Renal pelvis (tissue), 1 donor: ENCODE measurements at regions not wholly inside any gene's neighbourhood (a gene's known extent, or its start where the extent isn't known, plus 50 kb on each side); places are given as distances from the start of the nearest gene placed in this dataset.

Experiments used
- DNase-seq: peaks from one replicate; pipeline ENCODE4 v3.0.0-alpha.2; 2013

DNA sequence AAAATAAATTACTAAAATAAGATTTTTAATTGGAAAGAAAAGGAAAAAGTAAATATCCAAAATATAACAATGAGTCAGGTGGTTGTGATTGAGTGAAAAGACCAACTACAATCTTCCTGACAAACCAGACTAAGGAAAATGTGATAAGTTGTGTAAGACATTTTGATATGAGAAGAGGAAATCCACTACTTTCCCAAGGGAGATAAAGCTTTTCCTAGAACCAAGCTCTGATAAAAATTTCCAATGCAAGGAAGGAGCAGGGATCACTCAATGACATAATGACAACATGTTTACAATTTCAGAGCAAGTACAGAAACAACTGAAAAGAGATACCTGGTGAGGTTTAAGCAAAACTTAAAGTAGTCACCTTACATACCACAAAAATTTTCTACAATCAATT is 305.1 kb upstream of the RASGEF1B start:
- DNase-seq, result no peak

DNA sequence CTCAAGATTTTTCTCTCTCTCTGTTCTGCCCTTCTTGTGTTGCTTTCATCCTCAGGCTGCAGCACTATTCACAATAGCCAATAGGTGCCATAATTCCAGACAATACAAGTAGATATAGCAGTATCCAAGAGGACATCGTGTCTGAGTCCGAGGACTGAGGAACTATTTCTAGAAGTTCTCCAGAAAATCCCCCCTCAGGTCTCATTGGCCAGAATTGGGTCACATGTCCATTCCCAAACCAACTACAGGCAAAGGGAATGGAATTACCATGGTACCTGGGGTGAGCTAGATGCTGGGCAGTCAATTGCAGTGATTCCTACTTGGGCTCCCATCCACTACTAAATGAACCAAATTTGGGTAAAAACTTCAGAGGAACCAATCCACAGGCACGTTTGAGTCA is 301.9 kb upstream of the RASGEF1B start:
- DNase-seq, result no peak

DNA sequence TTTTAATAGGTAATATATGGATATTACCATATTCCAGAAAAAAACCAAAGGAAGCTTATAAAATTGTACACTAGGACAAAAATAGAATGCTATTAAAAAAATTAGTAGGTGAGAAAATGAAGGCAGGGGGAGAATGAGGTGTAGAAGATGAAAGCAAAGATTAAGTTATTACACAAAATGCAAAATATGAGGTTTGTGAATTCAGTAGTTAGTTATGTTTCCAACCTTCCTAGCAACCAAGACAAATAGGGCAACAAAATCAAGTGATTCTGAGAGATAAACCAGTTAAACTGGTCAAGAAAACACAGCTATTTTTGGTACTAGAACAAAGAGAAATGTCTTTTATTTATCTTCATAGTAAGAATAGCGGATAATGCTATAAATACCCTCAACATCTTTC is 300.0 kb upstream of the RASGEF1B start:
- DNase-seq, result no peak

DNA sequence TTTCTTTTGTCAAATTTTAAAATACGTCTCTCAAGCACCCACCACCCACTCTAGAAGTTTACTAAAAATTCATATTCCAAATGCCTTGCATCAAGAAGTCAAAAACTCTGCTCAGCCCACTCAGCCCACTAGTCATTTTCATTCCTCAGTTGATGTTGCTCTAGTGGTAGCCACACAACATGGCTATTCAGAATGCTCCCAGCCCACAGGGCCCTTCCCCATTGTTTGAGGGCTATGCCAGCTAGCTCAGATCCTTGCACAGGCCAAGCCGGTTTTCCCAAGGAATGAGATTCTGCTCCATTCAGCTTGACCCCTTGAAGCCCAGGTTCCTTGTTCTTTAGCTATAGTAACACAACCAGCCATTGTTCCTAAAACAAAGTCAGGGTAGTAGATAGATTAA is 297.5 kb upstream of the RASGEF1B start:
- no peak for DNase-seq

DNA sequence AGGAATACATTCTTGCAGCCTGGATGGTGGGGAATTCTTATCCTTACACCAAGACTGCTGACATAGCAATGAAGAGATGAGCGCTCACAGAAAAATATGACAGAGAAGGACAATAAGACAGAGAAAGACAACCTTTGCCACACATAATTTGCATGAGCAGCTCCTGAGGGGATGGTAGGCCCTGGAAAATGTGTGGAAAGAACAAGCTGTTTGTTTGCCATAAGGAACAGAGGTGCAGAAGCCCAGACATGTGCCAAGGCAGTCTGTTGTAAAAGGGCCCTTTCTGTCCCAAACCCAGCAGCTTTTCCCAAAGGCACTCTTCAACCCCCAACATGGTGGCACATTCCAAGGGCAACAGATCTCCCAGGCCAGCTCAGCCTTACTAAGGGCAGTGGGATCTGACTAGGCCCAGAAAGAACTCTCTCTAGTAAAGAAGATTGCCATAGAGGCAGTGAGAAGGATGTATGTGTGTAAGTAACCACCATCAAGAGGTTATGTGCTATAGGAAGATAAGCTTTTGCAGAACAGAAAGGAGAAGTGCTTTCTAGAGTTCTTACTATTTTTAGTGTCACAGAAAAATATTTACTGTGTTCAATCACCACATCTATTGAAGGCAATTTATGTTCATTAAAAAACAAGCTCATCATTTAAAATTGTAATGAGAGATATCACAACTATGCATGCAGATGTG is 287.0 kb upstream of the RASGEF1B start:
- DNase-seq, result no peak

DNA sequence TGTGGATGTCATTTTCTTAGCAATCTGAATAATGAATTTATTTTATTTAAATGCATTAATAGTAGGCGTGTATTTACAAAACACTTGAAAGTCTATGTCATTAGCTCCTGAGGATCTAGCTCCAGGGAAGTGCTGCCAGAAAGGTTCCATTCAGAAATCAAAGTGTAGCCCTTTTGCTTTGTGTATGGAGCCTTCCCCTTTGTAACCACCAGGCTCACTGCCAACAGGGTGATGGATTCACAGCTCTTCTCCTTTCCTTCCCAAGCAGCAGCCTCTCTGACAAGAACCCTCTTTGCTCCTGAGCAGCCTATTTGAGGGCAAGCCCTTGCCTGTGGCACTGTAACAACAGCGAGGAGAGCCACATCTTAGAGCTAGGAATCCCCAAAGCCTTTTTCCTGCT is 286.0 kb upstream of the RASGEF1B start:
- no peak for DNase-seq

DNA sequence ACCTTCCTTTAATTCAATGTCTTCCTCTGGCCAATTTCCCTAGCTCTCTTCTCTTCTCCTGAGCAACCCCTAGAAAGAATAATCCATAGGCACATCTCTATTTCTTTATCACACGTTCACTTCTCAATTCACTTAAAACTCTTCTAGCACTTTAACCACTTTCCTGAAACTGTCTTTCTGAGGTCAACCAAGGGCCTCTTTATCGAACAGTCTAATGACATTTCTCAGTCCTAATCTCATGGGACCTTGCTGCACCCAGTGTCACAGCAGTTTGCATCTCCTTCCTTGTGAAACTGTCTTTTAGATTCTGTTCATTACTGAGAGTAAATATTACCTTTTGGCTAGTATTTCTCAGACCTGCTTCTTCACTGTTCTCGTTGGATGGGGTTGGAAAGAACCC is 285.3 kb upstream of the RASGEF1B start:
- no peak for DNase-seq

DNA sequence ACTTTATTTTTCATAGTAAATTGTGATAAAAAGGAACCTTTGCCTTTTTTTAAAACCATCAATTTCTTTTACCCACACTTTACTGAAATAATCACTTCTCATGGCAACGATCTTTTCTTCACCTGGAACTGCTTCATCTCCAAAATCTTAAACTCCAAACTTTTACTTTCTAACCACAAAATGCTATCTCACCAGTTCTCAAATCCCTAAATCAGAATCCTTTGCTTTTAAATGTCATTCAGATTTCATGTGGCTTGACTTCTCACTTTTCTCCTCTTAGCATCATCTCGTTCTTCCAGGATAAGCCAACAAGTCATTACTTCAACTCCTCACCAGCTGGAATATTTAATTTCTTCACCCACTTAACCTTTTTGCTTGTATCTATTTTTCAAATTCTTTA is 284.3 kb upstream of the RASGEF1B start:
- no peak for DNase-seq

DNA sequence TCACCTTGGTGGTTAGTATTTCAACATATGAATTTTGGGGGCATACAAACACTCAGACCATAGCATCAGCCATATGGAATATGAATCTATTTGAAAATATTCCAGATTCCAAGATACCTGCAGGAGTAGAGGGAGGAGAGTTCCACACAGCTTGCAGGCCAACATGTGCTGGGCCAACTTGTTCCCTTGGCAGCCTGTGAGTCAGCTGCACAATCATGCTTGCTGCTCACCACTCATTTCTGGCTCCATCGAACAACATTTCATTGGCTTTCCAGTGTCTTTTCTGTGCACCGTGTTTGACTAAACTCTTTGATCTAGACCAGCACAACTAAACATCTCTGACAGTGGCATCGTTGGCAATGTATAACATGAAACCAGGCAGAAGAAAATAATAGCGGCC is 282.5 kb upstream of the RASGEF1B start:
- no peak for DNase-seq

DNA sequence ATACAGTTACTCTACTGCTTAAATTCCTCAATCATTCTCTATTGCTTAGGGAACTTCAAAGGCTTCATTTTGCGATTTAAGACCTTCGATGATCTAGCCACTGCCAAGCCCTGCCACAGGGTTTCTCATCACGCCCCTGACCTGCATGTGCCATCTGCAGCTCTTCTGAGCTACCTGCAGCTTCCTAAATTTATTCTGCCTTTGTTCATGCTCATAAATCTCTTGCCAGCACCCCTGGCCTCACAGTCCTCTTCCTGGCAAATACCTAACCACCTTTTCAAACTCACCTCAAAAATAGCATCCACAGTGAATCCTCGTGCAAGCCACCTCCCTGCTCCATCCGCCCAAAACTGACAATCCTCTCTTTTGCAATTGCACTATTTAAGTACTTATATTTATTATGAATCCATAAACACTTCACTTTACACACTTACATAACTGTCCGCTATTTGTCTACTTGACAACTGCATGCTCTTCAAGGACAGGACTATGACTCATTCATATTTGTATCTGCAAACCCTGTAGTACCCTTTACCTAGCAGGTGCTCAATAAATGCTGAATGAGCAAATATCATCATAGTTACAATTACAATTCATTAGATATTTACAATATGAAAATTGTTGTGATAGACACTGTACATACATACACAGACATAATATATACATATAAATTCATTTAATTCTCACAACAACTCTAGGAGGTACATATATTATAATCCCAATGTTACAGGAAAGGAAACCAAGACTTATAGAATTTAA is 280.0 kb upstream of the RASGEF1B start:
- no peak for DNase-seq

DNA sequence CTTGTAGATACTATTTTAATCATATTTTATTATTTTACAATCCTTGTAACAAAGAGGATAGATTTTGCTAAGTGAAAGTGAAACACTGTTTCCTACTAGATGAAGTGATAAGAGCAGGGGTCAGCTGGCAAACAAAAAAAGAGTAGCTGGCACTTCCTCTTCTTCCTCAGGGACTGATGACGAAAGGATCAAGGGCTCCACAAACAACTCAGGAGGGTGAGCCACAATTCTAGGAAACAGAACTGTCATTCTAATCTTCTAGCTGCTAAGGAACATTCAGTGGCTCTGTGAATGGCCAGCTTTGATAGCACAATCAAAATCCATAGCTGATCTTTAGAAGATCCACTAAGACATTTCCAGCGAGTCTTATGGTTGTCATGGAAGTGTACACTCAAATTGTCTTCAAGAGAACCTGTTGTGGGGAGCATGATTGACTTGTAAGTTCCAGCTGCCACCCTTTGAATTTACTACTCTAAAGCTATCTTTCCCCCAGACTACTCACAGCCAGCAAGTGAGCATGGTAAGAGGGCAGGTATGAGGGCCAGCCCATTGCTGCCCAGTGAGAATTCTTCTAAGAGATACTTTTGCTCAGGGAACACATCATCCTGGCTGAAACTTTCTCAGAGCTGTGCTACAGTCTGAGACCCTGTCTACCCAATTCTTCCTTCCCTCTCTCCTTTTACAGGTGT is 275.7 kb upstream of the RASGEF1B start:
- no peak for DNase-seq

DNA sequence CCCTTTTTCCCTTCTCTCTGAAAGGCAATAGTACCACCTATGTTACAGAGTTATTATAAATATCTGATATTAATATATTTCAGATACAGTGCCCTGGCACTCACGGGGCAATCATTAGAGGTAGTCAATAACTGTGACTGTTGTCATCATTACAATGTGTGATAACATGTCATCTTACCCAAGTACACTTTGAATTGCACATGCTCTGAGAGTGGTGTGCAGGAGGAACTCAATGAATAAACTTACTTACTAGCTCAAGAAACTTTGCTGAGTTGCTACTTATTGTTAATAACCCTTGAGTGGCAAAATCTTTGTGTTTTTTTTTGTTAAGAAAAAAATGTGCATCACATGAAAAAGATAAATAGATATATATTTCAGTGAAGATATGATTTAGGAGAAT is 275.1 kb upstream of the RASGEF1B start:
- no peak for DNase-seq

DNA sequence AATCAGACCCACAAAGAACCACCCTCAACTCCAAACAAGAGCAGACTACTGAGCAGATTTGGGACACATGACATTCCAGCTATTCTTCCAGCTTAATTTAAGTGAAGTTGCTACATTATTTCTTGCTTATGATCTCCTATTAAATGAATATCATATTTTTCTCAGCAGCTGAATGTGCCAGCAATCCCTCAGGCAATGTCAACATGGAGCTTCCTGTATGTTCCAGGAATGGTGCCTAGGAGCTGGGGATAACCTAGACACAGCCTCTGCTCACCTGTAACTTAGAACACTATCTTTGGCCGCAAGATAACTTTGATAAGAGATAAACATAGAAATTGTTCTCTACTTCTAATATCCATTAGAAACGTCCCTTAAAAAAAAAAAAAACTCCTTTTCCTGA is 274.4 kb upstream of the RASGEF1B start:
- DNase-seq, result no peak

DNA sequence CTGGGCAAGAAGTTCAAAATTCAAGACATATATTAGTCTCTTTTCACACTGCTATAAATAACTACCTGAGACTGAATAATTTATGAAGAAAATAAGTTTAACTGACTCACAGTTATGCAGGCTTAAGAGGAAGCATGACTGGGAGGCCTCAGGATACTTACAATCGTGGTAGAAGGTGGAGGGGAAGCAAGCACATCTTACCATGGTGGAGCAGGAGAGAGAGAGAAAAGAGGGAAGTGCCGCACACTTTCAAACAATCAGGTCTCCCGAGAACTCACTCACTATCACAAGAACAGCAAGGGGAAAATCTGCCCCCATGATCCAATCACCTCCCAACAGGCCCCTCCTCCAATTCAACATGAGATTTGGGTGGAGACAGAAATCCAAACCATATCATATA is 273.3 kb upstream of the RASGEF1B start:
- DNase-seq, result no peak

DNA sequence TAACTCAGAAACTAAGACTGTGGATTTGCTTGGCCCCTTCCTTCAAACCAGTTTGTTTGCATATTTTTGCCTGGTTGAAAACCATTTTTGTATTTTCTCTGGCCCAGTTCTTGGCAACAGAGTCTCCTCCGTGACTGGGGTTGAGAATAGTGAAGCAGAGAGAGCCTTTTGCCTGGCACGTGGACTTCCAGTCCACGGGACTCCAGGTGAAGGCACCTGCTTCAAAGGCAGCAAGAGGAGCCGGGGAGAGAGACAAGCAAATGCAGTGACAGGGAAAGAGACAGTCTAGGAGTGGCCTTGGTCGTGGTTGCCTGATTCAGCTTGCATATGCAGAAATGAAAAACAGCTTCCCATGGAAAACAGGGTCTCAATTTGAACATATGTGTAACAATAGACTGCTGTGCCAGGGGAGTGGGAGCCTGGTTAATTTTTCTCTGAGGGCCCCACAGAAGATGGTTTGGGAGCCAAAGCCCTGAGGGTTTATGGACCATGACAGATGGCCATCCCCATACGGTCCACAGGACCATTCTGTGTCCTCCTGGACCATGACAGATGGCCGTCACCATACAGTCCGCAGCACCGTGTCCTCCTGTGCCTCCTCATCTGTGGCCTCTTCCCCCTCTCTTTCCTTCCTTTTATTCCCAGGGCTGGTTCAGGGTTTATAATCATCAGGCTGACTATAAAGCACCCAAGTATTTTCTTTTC is 272.2 kb upstream of the RASGEF1B start:
- no peak for DNase-seq

DNA sequence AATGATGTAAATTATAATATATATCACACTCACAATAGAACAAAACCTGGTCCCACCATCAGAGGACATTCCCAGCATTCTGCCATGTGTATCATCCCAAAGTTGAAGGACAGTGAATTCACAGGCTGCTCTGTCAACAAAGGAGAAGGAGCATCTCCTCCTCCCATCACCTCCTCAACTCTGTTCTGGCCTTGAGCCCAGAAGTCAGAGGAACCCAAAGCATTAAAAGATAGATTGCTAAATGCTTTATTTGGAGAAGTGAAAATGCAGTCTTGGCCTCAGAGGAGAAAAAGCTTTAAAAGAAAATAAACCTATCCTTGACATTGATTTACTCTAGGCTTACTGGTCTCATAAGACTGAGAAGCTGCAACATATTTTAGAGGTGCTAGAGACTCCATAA is 268.8 kb upstream of the RASGEF1B start:
- no peak for DNase-seq

DNA sequence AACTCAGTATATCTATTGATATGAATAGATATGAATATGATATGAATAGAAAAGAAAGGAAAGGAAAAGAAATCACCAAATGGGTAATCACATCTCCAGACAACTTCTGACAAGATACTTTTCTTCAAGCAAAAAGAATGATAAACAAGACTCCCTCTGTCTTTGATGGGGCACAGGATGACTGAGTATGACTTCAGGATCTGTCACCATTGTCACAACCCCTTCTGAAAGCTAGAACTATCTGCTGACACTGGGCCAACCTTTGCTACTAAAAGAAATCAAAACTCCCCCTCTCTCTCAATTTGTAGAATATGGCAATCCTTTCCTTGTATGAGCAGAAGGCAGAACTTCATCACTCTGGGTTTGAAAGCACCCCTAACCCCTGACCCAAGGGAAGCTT is 267.2 kb upstream of the RASGEF1B start:
- no peak for DNase-seq

DNA sequence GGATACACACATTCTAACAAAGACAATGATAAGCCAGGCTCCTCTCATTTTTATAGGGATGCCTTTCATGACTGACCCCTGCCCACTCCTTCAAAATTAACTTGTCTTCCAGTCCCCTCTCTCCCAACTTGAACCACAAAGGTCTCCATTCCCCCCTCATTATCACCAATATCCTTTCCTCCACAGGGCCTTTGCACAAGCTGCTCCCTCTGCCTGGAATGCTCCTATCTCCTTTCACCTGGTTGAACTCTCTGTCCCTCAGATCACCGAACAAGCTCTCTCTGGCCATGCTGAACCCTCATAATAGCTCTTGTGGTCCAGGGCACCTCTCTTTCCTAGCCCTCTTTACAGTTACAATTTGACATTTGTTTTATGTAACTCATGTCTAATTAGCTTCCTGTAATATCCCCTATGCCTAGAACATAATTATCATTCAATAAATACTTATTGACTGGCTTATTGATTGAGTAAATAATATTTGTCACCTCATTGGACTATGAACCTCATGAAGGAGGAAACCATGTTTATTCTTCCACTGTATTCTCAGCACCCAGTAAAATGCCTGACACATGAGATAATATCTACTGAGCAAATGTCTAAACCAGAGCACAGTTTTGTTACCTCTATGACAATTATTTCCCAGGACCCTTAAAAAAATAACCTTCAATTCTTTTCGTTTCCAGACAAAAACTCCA is 266.3 kb upstream of the RASGEF1B start:
- DNase-seq, result no peak

DNA sequence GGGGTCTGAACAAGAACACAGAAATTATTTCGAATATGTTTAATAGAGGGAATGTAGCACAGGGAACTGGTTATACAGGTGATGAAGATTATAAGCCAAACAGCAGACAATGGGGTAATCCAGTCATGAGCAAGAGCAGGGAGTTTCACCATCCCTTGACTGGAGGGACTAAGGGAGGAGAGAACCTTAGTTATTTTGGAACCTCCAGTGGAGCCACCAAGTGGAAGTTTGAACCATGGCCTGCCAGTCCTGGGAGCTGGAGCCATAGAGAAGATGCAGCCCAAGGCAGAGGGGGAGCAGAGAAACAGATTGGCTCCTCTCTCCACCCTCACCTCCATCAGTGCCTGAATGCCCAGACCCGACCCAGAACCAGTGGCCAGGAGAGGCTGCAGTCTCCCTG is 264.6 kb upstream of the RASGEF1B start:
- no peak for DNase-seq

DNA sequence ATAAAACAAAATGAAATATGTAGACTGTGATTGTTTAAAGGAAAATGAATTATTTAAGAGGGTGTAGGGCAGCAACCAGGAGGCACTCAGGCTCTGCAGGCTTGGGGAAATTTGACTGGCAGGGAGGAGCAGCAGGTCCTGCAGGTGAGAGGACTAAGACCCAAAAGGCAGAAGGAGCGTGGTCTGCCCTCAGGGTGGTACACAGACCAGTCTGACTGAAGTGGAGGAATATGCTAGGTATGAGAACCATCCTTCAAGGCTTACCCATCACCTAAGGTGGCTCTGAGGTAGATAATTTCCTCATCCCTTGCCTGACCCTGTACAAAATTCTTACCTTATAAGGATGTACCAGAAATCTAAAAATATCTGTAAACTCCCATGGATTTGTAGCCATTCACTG is 261.3 kb upstream of the RASGEF1B start:
- DNase-seq, result no peak

DNA sequence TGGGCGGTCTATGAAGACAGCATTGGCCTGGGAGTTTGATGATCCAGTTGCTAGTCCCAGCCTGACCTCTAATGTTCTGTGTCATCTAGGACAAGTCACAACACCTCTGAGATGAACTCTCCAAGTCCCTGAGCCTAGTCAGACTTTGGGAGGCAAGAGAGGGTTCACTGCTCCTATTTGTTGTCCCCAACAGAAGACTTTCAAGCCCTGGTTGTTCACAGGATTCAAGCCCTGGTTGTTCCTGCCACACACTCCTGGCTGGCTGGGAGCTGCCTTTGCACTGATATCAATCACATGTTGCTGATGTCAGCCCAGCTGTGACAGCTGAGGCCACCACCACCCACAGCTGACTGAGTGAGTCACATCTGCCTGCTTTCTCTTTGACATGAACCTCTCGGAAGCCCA is 253.2 kb upstream of the RASGEF1B start:
- DNase-seq, result no peak
